K562 (cell line): ENCODE measurements at regions not wholly inside any gene's neighbourhood (a gene's known extent, or its start where the extent isn't known, plus 50 kb on each side); places are given as distances from the start of the nearest gene placed in this dataset.
A peak's percentile ranks its signal among the peaks of the same experiment; 100 is the strongest.

ENCODE experiments used
- ATF1 ChIP-seq, 2 experiments: fragments of 450-650 bp in 1 of 2; IDR thresholded peaks; 2 replicates each; pipeline ENCODE4 v1.6.1; 2016; ENCODE audit warnings: missing compliant biosample characterization in 1 of 2, missing genetic modification characterization in 1 of 2
- CXXC5 ChIP-seq: fragments of 250-450 bp; sonication (Bioruptor Pico); IDR thresholded peaks from 2 replicates; pipeline ENCODE4 v1.8.0; 2022; ENCODE audit warnings: inconsistent platforms, mild to moderate bottlenecking, moderate library complexity
- DMBX1 ChIP-seq: fragments of 250-450 bp; sonication (Bioruptor Pico); IDR thresholded peaks from 2 replicates; pipeline ENCODE4 v1.8.0; 2022; ENCODE audit warnings: inconsistent platforms, mild to moderate bottlenecking, moderate library complexity, borderline replicate concordance
- DNMT1 ChIP-seq: fragments of 450-650 bp; IDR thresholded peaks from 2 replicates; pipeline ENCODE4 v1.6.1; 2016; ENCODE audit warnings: antibody characterized with exemption, mild to moderate bottlenecking
- ESRRB ChIP-seq: fragments of 250-450 bp; sonication (Bioruptor Pico); IDR thresholded peaks from 2 replicates; pipeline ENCODE4 v1.5.0; 2020; ENCODE audit warnings: mild to moderate bottlenecking, moderate library complexity, borderline replicate concordance
- FOSL1 ChIP-seq: fragments of 200-800 bp; sonication (Bioruptor generic); conservative IDR thresholded peaks from 2 replicates; pipeline ENCODE4 v1.6.1; 2016; ENCODE audit warnings: missing genetic modification characterization, missing compliant biosample characterization
- HCFC1 ChIP-seq: IDR thresholded peaks from 2 replicates; pipeline ENCODE4 v1.6.1; 2012; ENCODE audit warnings: low read depth, low read length, improper control_type of control experiment
- HDAC3 ChIP-seq: fragments of 450-650 bp; IDR thresholded peaks from 2 replicates; pipeline ENCODE4 v1.6.1; 2018; ENCODE audit warnings: borderline replicate concordance, mild to moderate bottlenecking, moderate library complexity; ENCODE audit not compliant: partially characterized antibody
- JUND ChIP-seq, 2 experiments: IDR thresholded peaks; 2 replicates in 1 of 2; 3 replicates in 1 of 2; pipeline ENCODE4 v1.6.1; 2011; ENCODE audit warnings: borderline replicate concordance in 2 of 2, low read depth in 2 of 2, low read length in 2 of 2, improper control_type of control experiment in 1 of 2, missing biosample characterization in 1 of 2, missing genetic modification characterization in 1 of 2, missing genetic modification reagents in 1 of 2
- MAFK ChIP-seq: IDR thresholded peaks from 2 replicates; pipeline ENCODE4 v1.6.1; 2011; ENCODE audit warnings: low read length, improper control_type of control experiment
- MEIS2 ChIP-seq: fragments of 450-650 bp; IDR thresholded peaks from 2 replicates; pipeline ENCODE4 v1.6.1; 2014; ENCODE audit warnings: mild to moderate bottlenecking; ENCODE audit not compliant: partially characterized antibody
- NFIC ChIP-seq: fragments of 450-650 bp; IDR thresholded peaks from 2 replicates; pipeline ENCODE4 v1.6.1; 2017; ENCODE audit warnings: mild to moderate bottlenecking, inconsistent platforms
- PTBP1 ChIP-seq: fragments of 200-400 bp; formaldehyde crosslinking; IDR thresholded peaks from 2 replicates; pipeline ENCODE4 v1.6.1; 2017; ENCODE audit warnings: low read depth, low read length
- RAD51 ChIP-seq: fragments of 450-650 bp; IDR thresholded peaks from 2 replicates; pipeline ENCODE4 v1.7.1; 2016; ENCODE audit warnings: low read depth, mild to moderate bottlenecking, borderline replicate concordance
- SMAD4 ChIP-seq: fragments of 250-450 bp; sonication (Bioruptor Pico); conservative IDR thresholded peaks from 2 replicates; pipeline ENCODE4 v1.8.0; 2021; ENCODE audit warnings: inconsistent platforms, mild to moderate bottlenecking, moderate library complexity
- STAT5B ChIP-seq: fragments of 250-450 bp; sonication (Bioruptor Pico); IDR thresholded peaks from 2 replicates; pipeline ENCODE4 v1.8.0; 2021; ENCODE audit warnings: mild to moderate bottlenecking, inconsistent platforms
- TCF7 ChIP-seq: sonication (generic); IDR thresholded peaks from 2 replicates; pipeline ENCODE4 v1.6.1; 2016; ENCODE audit warnings: antibody characterized with exemption, borderline replicate concordance
- ZKSCAN1 ChIP-seq: fragments of 150-350 bp; IDR thresholded peaks from 2 replicates; pipeline ENCODE4 v1.6.1; 2016; ENCODE audit warnings: low read depth, low read length
- ZNF12 ChIP-seq: sonication (generic); formaldehyde crosslinking; IDR thresholded peaks from 2 replicates; pipeline ENCODE4 v1.4.0; 2020; ENCODE audit warnings: mild to moderate bottlenecking, missing genetic modification reagents
- ZNF239 ChIP-seq: fragments of 250-450 bp; sonication (Bioruptor Pico); IDR thresholded peaks from 2 replicates; pipeline ENCODE4 v1.4.0; 2020; ENCODE audit warnings: mild to moderate bottlenecking
- ZNF436 ChIP-seq: fragments of 250-450, 450-650 bp; sonication (Bioruptor Pico); formaldehyde crosslinking; IDR thresholded peaks from 2 replicates; pipeline ENCODE4 v1.7.0; 2020; ENCODE audit warnings: mild to moderate bottlenecking
- ZNF589 ChIP-seq: fragments of 200-800 bp; sonication (Bioruptor generic); IDR thresholded peaks from 2 replicates; pipeline ENCODE4 v1.6.1; 2016; ENCODE audit warnings: low read depth, missing genetic modification characterization, missing compliant biosample characterization
- ZNF76 ChIP-seq: fragments of 250-450 bp; sonication (Bioruptor Pico); IDR thresholded peaks from 2 replicates; pipeline ENCODE4 v1.4.0; 2020; ENCODE audit warnings: mild to moderate bottlenecking, moderate library complexity, borderline replicate concordance
- TF ChIP-seq, protein P1 (sequence below): fragments of 450-650 bp; IDR thresholded peaks from 2 replicates; pipeline ENCODE4 v1.7.1; 2018; ENCODE audit warnings: mild to moderate bottlenecking, low read depth; ENCODE audit not compliant: partially characterized antibody
- TF ChIP-seq, protein P2 (sequence below): fragments of 450-650 bp; formaldehyde crosslinking; IDR thresholded peaks from 2 replicates; pipeline ENCODE4 v1.4.0; 2020; ENCODE audit warnings: mild to moderate bottlenecking, moderate library complexity

DNA sequence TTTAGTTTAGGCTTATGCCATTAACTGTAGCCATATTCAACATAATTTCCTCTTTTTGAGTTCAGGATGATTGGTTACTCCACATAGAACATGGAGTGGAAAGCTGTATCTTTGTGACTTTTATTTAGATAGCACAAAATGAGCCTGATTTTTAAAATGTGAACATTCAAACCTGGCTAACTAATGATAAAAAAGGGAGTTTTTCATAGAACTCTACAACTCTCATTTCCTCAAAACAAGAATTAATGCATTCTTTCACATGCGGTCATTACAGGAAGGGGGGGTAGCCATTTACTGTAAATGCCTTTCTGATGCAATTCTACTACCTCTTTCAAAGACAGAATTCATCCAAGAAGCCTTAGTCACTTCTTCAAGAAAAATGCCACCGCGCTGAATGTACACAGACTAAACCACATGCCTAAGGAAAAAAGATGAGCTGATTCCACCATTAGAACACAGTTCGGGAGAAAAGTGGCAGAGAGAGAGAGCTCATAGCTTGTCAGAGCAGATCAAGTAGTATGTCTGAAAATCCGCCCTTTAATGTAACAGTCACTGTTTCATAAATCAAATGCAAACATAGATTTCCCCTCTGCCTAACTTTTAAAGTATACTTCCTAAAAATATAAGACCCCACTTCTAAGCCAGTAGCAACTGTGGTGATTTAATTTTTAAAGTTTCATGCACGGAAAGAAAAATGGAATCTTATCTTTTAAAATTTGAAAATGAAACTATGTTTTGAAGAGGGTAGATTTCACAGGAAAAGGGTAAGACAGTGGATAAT, 226.4 kb upstream of the KLF14 start (continued):
- TF ChIP-seq, protein P1, sequence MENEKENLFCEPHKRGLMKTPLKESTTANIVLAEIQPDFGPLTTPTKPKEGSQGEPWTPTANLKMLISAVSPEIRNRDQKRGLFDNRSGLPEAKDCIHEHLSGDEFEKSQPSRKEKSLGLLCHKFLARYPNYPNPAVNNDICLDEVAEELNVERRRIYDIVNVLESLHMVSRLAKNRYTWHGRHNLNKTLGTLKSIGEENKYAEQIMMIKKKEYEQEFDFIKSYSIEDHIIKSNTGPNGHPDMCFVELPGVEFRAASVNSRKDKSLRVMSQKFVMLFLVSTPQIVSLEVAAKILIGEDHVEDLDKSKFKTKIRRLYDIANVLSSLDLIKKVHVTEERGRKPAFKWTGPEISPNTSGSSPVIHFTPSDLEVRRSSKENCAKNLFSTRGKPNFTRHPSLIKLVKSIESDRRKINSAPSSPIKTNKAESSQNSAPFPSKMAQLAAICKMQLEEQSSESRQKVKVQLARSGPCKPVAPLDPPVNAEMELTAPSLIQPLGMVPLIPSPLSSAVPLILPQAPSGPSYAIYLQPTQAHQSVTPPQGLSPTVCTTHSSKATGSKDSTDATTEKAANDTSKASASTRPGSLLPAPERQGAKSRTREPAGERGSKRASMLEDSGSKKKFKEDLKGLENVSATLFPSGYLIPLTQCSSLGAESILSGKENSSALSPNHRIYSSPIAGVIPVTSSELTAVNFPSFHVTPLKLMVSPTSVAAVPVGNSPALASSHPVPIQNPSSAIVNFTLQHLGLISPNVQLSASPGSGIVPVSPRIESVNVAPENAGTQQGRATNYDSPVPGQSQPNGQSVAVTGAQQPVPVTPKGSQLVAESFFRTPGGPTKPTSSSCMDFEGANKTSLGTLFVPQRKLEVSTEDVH: peak; percentile 19
- TF ChIP-seq FOSL1 (tag) (peak; percentile 93), ESRRB (CRISPR knock-in tag) (no peak), ZNF76 (CRISPR knock-in tag) (peak; percentile 37; the same call in 1 of the 2 replicates), ZNF436 (no peak), SMAD4 (CRISPR knock-in tag) (peak; percentile 63), CXXC5 (CRISPR knock-in tag) (no peak; the same call in 1 of the 2 replicates), JUND (IDR thresholded peaks at IDR 0.05; ENCODE audit: borderline replicate concordance, low read depth, low read length) (peak; percentile 85), JUND (tag; IDR thresholded peaks at IDR 0.05; ENCODE audit: borderline replicate concordance, low read depth, low read length) (peak; percentile 59; the same call in 2 of the 3 replicates), DNMT1 (no peak), ATF1 (CRISPR knock-in tag; IDR thresholded peaks at IDR 0.05) (no peak), ATF1 (tag; IDR thresholded peaks at IDR 0.05) (peak; percentile 8; the same call in 1 of the 2 replicates), RAD51 (0 out of 2 replicates have a peak, but pooled peaks have one; percentile 2), PTBP1 (no peak), ZNF589 (peak; percentile 85), STAT5B (CRISPR knock-in tag) (no peak), NFIC (peak; percentile 4; the same call in 1 of the 2 replicates), ZNF12 (no peak), MEIS2 (peak; percentile 35), DMBX1 (CRISPR knock-in tag) (peak; percentile 78; the same call in 1 of the 2 replicates), HCFC1 (0 out of 2 replicates have a peak, but pooled peaks have one; percentile 12), ZNF239 (CRISPR knock-in tag) (peak; percentile 51; the same call in 1 of the 2 replicates), TCF7 (no peak), MAFK (peak; percentile 63; the same call in 1 of the 2 replicates), HDAC3 (peak; percentile 39), ZKSCAN1 (no peak)
- TF ChIP-seq, protein P2, sequence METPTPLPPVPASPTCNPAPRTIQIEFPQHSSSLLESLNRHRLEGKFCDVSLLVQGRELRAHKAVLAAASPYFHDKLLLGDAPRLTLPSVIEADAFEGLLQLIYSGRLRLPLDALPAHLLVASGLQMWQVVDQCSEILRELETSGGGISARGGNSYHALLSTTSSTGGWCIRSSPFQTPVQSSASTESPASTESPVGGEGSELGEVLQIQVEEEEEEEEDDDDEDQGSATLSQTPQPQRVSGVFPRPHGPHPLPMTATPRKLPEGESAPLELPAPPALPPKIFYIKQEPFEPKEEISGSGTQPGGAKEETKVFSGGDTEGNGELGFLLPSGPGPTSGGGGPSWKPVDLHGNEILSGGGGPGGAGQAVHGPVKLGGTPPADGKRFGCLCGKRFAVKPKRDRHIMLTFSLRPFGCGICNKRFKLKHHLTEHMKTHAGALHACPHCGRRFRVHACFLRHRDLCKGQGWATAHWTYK (CRISPR knock-in tag): 0 out of 2 replicates have a peak, but pooled peaks have one; percentile 17
